DMS153 treated with DMSO at 0.1 percent for 48 hours (cell line): ENCODE measurements at regions not wholly inside any gene's neighbourhood (a gene's known extent, or its start where the extent isn't known, plus 50 kb on each side); places are given as distances from the start of the nearest gene placed in this dataset.

Experiments used
- DNase-seq: peaks from one replicate; lab custom pipeline; 2025; ENCODE audit not compliant: unreplicated experiment; lab: John Stamatoyannopoulos, UW

GRCh38 chr7:85464042-85464651 is 277.3 kb upstream of the SEMA3D start:
- DNase-seq = no peak

GRCh38 chr7:85462671-85463070 is 275.8 kb upstream of the SEMA3D start:
- no peak for DNase-seq

- no peak for DNase-seq
Observed at GRCh38 chr7:85457911-85458310, 271.1 kb upstream of the SEMA3D start.

DNA sequence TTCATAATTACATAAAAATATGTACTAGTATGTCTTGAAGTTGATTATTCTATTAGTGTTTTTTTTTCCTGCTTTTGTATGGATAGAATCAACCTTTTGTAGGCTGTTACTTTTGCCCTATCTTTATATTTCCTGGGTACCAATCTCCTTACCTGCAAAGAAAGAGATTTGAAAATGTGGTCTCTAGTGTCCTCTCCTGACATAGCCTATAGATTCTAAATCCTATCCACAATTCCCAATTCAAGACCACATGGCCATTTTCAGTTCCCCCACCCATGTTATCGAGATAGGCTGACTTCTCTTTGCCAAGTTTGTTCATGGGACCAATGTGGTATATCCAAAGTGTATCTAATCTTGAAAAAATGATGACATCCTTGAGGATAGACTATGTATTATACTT is 269.4 kb upstream of the SEMA3D start:
- DNase-seq = no peak

DNA sequence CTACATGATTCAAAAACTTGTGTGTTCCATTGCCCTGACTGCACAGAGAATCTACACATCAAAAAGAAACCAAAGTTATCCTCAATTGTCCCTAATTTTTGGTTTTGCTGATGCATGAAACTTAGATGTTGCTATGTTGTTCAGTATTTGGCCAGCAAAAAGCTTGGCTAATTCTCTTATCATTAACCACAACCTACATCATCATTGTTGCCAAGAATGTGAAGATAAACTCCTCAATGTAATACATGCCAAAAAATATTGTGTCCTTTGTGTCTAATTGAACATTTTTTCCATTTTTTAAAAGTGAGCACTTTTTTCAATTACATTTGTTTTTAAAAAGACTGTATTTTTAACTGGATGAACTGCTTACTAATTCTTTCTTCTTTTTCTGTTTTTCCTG is 268.0 kb upstream of the SEMA3D start:
- DNase-seq = no peak

DNA sequence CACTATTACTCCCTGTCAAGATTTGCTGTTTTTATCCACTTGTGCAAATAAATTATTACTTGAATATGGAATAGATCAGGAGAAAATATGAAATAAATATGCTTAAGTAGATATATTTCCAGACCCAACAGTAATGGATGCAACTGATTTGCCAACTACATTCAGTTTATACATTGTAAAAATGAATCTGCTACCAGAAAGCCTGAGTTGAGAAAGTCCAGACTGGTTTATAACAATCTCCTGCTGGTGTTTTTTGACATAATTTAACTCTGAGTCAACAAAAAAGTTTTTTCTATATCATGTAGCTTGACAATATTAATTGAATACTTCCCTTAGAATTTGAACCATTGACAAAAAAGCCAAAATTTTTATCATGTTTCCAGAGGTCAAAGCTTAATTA is 265.8 kb upstream of the SEMA3D start:
- no peak for DNase-seq

DNA sequence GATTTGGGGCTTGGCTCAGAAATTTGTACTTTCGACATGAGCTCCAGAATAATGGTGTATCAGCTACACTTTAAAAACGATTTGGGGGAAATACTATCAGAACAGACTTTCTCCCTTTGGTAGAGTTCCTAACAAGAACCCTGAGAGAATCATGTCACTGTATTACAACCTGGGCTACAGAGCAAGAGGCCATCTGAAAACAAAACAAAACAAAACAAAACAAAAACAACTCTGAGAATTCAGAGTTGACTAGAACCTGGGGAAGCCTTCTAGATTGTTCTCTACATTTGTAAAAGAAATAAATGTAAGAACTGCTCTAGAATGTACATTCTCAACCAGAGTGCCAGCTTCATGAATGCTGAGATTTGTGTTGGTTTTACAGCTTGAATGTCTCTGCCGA is 262.6 kb upstream of the SEMA3D start:
- DNase-seq = no peak

DNA sequence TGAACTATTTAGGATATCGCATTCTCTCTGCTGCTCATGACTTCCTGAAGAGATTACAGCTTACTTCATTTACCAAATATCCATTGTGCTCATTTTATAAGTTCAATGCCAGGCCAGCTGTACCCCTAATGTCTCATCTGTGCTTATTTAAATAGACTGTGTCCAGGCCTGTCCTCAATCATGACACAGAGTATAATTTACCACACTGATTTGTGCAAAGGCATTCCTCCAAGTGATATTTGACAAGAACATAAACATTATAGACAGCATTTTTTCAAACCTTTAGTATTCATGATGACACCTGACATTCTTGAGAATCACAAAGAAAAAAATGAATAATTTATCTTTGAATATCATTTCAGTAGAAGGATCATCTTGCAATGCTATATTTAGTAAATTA is 260.1 kb upstream of the SEMA3D start:
- no peak for DNase-seq

DNA sequence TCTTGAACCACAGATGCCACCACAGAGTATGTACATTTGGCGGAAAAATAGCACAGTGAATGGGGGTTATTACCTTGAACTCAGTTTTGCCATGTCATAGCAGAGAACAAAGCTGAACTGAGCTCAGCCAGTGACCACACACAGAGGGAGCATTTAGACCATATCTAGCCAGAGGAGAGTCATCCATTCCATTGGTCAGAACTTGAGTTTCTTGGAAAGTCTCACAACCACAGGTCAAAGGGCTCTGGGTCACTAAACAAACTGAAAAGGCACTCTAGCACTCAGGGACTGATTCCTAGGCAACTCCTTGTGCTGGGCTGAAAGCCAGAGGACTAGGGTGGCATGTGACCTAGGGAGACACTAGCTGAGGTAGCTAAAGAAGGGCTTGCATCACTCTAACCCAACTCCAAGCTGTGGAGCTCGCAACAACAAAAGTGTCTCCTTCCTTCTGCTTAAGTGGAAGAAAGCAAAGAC is 239.7 kb upstream of the SEMA3D start:
- DNase-seq = no peak

DNA sequence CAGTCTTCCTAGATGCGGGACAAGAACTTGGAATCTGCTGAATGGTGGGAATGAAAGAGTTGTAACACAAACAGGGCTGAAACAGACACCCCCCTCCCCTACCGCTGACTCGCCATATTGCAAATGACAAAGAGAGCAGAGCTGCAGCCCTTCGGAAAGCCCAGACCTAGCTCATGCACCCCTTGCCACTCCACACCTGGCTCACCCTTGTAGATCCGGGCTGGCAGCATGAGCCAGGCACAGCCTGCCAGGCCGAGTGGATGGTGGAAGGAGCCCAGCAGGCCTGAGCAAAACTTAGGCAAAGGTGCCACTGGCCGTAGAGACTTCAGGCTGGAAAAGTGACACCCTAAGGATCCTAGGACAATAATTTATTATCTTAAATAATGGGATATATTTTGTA is 237.4 kb upstream of the SEMA3D start:
- no peak for DNase-seq

DNA sequence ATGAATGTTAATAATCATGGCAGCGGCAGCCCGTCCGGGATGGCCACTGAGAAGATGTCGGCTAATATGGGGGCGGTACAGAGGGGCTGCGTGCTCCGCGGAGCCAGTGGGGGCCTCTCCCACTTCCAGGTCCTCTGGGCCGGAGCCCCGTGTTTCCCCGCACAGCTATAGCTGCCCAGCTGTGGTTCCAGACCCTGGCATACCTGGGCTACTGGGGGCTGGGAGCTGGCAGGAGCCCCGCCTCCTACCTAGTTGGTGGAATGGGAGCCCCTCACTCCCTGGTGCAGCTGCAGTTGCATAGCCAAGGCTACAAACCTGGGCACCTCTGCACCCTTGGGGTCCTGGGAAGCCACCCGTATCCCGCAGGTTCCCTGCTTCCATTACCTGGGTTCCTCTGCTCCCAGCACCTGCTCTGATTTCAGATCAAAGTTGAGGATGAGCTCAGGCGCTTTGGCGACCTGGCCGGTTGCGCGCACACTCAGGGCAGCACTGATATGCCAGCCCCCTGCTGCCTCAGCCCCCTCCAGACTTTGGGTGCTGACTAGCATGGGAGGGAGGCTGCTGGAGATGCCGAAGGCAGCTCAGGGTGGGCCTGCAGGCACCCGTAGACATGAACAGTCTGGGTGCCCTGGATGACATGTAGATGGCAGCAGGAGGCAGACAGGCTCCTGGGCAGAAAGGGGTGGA is 236.5 kb upstream of the SEMA3D start:
- DNase-seq = no peak

DNA sequence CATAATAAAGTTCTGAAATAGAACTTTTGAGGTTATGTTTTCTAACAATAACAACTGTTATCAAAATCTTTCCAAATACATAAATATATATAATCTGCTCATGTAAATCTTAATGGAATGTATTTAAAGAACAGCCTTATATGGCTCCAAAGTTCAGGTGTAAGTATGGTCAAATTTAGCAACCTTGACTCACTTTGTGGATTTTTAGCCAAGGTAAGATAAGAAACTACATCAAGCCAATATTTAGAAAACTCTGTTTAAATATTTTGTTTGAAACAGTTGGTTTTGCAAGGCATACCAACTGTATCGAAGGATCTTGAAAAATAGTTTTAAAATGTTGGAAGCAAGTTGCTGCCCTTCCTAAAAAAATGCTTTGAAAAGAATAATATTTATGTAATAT is 228.9 kb upstream of the SEMA3D start:
- no peak for DNase-seq

DNA sequence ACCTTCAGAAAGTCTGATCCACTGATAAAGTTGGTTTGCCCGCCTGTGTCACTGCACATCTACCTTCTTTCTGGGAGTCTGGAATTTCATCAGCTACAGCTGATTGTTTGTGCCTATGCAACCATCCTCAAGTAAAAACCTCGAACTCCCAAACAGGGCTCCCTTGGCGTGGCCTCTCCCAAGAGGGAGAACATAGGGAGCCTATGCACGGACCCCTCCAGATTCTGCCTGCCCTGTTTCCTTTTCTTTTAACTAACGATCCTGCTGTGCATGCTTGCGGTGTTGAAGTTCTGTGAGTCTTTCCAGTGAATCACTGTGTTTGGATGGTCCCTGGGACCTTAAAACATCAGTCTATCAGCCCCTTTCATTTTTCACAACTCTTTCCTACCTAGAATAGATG is 226.9 kb upstream of the SEMA3D start:
- DNase-seq = no peak

DNA sequence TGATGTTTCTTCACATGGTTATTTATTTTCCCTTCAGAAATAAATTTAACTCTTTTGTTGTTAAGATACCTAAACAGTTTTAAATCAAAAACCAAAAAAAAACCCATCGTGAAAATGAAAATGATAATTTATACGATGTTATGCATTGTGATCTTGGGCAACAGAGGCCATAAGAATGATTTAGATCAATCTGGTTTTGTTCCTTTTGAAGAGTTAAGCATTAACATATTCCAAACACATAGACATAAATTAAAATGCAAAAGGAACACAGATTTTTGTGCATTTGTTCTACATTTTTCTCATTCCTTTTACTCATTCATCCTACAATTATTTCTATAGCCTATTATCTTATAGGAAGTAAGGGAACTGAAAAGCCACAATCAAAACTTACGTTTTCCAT is 226.1 kb upstream of the SEMA3D start:
- DNase-seq = no peak

DNA sequence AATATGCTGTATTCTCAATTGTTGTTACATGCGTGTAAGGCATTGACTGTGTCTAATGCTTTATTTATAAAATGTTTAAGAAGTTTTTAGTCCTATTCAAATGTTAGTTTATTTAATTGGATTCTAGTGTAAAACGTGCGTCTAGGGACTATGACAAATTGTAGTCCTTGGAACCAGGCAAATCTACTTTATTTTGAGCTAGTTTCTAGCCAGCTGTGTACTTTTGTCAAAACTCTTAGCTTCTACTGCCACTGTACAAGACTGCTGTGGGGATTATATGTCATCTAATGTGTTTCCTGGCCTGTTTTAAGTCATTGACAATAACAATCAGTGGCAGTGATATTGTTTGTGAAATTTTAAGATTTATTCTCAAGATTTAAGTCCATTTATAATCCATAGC is 220.5 kb upstream of the SEMA3D start:
- DNase-seq = no peak

- no peak for DNase-seq
Observed at GRCh38 chr7:85405016-85405902, 218.4 kb upstream of the SEMA3D start.

- no peak for DNase-seq
Observed at GRCh38 chr7:85396676-85397075, 209.8 kb upstream of the SEMA3D start.

GRCh38 chr7:85392789-85393188 is 205.9 kb upstream of the SEMA3D start:
- no peak for DNase-seq

DNA sequence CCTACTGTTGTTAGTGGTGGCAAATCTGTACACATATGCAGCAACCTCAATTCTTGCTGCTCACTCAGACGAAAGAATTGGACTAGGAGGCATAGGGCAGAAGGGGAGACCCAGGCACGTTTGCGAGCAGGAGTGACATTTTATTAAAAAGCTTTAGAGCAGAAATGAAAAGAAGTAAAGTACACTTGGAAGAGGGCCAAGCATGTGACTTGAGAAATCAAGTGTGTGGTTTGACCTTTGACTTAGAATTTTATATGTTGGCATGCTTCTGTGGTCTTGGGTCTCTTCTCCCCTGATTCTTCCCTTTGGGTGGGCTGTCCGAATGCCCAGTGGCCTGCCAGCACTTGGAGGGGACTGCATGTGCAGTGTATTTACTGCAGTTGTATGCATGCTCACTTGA is 205.5 kb upstream of the SEMA3D start:
- no peak for DNase-seq

DNA sequence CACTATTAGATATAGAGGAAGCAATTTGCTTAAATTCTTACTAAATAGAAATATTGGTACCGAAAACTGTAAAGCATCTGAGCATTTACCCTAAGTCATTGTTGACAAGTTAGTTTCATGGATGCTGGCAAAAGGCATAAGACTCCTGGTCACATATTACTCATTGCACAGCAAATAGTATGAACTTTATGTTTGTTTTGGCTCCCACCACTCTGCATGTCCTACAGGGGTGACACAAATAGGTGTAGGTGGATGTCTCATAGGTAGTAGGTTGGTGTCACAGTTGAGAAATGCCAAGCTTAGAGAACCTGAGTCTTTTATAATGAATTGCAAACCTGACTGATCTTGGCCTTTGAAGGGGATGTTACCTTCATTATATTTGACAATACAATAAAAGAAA is 199.6 kb upstream of the SEMA3D start:
- no peak for DNase-seq

- no peak for DNase-seq
Observed at GRCh38 chr7:85384392-85384791, 197.5 kb upstream of the SEMA3D start.

- no peak for DNase-seq
Observed at GRCh38 chr7:85381212-85381611, 194.4 kb upstream of the SEMA3D start.
